Transverse colon (tissue), 3 donors: ENCODE measurements at regions not wholly inside any gene's neighbourhood (a gene's known extent, or its start where the extent isn't known, plus 50 kb on each side); places are given as distances from the start of the nearest gene placed in this dataset.
"Not testable (repeated sequence)": the region's sequence is repeated elsewhere in the genome, so short reads cannot be mapped to it uniquely, and the experiment has no call there.

Source experiments
- EP300 ChIP-seq: sonication (generic); formaldehyde crosslinking; IDR thresholded peaks from one replicate; pipeline ENCODE4 v1.6.1; 2017; ENCODE audit warnings: antibody characterized with exemption, low read depth
- TF ChIP-seq, protein P1 (sequence below), 5 experiments: fragments of 200-600 bp in 3 of 5; fragments of 450-650 bp in 2 of 5; sonication (generic) in 3 of 5; IDR thresholded peaks; 1 replicate in 2 of 5; 2 replicates in 3 of 5; pipeline ENCODE4 v1.5.1; 2016 to 2017; ENCODE audit warnings: antibody characterized with exemption in 5 of 5, inconsistent platforms in 3 of 5, mild to moderate bottlenecking in 2 of 5, moderate library complexity in 1 of 5

DNA sequence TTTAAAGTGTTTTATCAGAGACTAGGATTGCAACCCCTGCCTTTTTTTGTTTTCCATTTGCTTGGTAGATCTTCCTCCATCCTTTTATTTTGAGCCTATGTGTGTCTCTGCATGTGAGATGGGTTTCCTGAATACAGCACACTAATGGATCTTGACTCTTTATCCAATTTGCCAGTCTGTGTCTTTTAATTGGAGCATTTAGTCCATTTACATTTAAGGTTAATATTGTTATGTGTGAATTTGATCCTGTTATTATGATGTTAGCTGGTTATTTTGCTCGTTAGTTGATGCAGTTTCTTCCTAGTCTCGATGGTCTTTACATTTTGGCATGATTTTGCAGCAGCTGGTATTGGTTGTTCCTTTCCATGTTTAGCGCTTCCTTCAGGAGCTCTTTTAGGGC lies 114.6 kb upstream of the MYLIP start:
- TF ChIP-seq, protein P1, sequence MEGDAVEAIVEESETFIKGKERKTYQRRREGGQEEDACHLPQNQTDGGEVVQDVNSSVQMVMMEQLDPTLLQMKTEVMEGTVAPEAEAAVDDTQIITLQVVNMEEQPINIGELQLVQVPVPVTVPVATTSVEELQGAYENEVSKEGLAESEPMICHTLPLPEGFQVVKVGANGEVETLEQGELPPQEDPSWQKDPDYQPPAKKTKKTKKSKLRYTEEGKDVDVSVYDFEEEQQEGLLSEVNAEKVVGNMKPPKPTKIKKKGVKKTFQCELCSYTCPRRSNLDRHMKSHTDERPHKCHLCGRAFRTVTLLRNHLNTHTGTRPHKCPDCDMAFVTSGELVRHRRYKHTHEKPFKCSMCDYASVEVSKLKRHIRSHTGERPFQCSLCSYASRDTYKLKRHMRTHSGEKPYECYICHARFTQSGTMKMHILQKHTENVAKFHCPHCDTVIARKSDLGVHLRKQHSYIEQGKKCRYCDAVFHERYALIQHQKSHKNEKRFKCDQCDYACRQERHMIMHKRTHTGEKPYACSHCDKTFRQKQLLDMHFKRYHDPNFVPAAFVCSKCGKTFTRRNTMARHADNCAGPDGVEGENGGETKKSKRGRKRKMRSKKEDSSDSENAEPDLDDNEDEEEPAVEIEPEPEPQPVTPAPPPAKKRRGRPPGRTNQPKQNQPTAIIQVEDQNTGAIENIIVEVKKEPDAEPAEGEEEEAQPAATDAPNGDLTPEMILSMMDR (IDR thresholded peaks at IDR 0.05): not testable (repeated sequence)
- TF ChIP-seq EP300: not testable (repeated sequence)
